ENCODE measurements at regions not wholly inside any gene's neighbourhood (a gene's known extent, or its start where the extent isn't known, plus 50 kb on each side); places are given as distances from the start of the nearest gene placed in this dataset.
A peak's percentile ranks its signal among the peaks of the same experiment; 100 is the strongest.
"Not testable (repeated sequence)": the region's sequence is repeated elsewhere in the genome, so short reads cannot be mapped to it uniquely, and the experiment has no call there.

DNA sequence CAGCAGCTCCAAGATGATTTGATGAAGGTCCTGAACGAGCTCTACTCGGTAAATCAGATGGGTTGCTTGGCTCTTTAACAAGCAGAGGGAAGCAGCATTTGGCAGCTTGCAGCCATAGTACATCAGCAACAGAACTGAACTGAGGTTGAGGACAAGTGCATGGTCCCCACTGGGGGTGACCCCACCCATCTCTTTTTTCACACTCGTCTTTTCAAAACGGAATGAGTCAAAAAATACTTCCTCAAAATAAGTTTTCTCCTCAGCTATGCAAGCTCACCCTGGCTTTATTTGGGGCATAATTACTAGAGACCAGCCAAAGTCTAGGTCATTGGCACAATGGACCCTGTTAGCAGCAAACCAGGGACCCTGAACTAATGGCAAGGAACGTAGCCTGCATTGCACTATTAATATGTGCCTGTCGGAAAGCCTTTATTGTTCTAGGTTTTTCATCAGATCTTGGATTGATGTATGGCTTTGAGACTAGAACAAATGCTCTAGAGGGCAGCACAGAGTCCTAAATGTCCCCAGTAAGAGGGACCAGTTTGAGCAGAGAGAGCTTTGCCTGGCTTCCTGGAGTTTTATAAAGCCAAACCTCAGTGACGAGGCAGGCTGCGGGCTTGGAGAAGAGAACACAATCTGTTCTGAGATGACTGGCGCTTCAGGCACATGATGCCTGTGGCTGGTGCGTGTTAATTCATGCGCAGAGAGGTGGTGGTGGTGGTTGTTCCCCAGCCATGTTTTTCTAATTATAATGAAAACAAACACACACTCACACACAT lies 86.1 kb upstream of the IKBKE start:
- not testable (repeated sequence) for H3K27me3 Mint-ChIP-seq, H3K36me3 Mint-ChIP-seq, H3K4me1 Mint-ChIP-seq, H3K9me3 Mint-ChIP-seq
- H3K27ac Mint-ChIP-seq = peak overlapping the region in 1 of 6 donors; percentile 42
- DNase-seq = peak; percentile 17
- ATAC-seq (ENCODE audit: low read depth in 2 of 2) = peak; percentile 68 to 75
- peak overlapping the region in 1 of 8 donors; percentile 69 for H3K4me3 Mint-ChIP-seq

DNA sequence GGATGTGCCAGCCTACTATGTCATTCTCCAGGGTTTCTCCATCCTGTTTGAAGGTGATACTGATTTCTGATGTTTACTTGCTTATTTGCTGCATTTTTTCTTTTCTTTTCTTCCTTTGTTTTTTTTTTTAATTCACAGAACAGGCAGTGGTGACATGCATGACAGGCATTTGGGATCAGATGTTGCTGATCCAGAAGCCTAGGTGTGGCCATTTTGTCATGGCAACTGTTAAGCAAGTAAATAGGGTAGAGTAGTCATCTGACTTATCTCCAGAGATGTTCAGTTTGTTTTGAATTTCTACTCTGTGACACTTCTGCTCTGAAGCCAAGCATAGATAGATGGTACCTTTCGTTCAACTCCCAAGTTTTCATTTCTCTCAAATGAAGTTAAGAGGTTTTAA lies 85.4 kb upstream of the IKBKE start:
- not testable (repeated sequence) for H3K27ac Mint-ChIP-seq; H3K4me3 Mint-ChIP-seq; H3K4me1 Mint-ChIP-seq; H3K36me3 Mint-ChIP-seq; H3K9me3 Mint-ChIP-seq; ATAC-seq (ENCODE audit: low read depth in 2 of 2); H3K27me3 Mint-ChIP-seq; DNase-seq

DNA sequence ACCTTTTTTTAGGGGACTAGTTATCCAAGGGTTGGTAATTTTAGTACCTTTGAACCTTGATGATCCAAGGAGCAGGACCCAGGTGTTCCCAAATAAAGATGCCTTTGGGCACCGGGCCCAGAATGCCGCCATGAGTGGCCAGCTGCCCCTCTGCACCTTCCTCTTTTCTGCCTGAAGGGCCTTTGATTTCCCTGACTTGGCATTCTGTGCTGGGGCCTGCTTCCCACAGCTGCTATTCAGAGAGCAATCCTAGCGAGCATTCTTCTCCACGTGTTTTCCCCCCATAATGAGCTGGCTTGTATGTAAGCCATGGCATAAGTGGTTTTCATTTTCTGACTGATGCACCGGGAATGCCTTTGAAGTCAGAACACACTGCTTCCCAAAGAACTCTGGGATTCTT lies 82.6 kb upstream of the IKBKE start:
- not testable (repeated sequence) for ATAC-seq (ENCODE audit: low read depth in 2 of 2); H3K27me3 Mint-ChIP-seq; H3K4me1 Mint-ChIP-seq; H3K9me3 Mint-ChIP-seq; H3K36me3 Mint-ChIP-seq; DNase-seq; H3K27ac Mint-ChIP-seq; H3K4me3 Mint-ChIP-seq

DNA sequence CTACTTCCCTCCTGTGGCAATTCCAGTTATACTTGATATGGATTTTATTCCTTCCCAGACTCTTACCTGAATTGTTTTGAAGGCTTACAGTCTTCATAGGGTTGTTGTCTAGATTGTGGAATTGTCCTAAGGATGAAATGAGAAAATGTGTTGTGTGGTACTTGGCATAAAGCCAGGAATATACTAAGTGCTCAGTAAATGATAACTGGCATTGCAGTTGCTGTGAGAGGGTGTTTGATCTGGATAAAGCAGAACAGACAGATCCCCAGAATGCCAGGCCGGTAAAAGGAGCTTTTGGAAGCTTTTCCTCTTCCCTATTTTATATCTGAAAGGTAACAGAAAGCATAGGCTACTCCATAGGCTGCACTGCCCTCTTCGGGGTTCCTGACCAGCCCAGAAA lies 78.4 kb upstream of the IKBKE start:
- DNase-seq; ATAC-seq (ENCODE audit: low read depth in 2 of 2); H3K27me3 Mint-ChIP-seq; H3K4me1 Mint-ChIP-seq; H3K4me3 Mint-ChIP-seq; H3K9me3 Mint-ChIP-seq; H3K27ac Mint-ChIP-seq; H3K36me3 Mint-ChIP-seq: not testable (repeated sequence)

DNA sequence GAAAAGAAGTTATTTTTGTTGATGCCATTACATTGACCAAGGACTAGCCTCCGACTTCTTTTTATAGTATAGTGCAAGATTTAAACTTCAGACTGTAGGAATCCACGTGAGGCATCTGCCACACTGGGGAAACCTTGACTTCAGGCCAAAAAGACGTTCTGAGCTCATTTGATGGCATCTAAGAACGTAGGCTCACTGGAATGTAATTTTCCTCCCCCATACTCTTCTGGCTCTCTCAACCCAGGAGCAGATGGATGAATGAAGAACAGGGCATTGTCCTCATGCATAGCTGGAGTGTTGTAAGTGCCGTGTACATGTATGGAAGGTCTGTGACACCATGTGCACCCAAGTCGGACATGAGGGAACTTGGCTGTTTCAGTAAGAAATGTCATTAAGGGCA lies 72.8 kb upstream of the IKBKE start:
- H3K4me3 Mint-ChIP-seq; ATAC-seq (ENCODE audit: low read depth in 2 of 2); H3K9me3 Mint-ChIP-seq; H3K4me1 Mint-ChIP-seq; H3K27me3 Mint-ChIP-seq; DNase-seq; H3K36me3 Mint-ChIP-seq; H3K27ac Mint-ChIP-seq: not testable (repeated sequence)

DNA sequence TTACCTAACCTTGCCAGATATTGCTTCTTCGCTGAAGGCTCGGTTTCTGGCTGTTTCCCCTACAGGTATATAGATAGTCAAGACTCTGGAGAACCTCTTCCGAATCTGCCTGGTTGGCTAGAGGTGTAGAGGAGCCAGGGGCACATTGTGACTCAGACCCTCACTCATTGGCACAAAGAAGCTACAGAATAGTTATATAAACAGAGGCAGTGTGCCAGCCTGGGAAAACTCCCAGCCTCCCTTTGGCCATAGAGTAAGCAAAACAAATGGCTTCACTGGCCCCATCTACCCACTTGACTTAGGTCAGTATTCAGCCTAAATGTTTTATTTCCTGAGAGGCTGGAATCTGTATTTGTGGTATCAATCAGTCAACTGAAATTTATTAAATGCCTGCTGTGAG lies 72.0 kb upstream of the IKBKE start:
- not testable (repeated sequence) for H3K9me3 Mint-ChIP-seq; H3K27me3 Mint-ChIP-seq; H3K4me1 Mint-ChIP-seq; ATAC-seq (ENCODE audit: low read depth in 2 of 2); DNase-seq; H3K36me3 Mint-ChIP-seq; H3K27ac Mint-ChIP-seq; H3K4me3 Mint-ChIP-seq

DNA sequence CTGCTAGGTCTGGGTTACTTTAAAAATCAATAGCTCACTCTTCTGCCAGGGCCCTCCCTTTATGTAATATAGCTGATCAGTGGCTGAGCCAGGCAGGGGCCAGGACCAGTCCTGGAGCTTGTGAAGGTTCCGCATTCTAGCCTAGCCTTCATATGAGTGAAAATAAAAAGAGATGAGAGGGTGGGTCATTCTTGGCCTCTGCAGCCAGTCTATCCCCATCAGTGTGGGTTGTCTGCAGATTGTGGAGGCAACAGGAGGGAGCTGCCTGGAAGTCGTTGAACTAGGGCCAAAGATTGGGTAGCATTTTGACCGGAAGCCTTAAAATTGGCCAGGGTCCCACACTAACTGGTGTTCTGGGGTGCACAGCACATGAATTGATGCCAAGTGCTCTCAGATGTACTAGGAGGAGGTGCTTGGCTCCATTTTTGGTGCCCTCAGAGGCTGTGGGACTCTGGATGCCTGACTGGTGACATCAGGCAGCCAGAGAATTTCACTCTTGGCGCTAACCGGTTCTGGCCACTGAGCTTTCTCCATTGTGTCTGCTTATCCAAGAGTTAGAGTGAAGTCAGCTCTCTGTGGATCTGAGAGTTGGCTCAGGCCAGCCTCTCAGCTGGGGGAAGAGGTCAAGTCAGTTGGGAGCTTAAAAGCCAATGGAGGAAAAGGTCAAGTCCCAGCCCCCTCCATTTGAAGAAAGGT lies 66.5 kb upstream of the IKBKE start:
- not testable (repeated sequence) for H3K36me3 Mint-ChIP-seq; H3K9me3 Mint-ChIP-seq; DNase-seq; H3K4me1 Mint-ChIP-seq; H3K27ac Mint-ChIP-seq; H3K27me3 Mint-ChIP-seq; H3K4me3 Mint-ChIP-seq; ATAC-seq (ENCODE audit: low read depth in 2 of 2)

DNA sequence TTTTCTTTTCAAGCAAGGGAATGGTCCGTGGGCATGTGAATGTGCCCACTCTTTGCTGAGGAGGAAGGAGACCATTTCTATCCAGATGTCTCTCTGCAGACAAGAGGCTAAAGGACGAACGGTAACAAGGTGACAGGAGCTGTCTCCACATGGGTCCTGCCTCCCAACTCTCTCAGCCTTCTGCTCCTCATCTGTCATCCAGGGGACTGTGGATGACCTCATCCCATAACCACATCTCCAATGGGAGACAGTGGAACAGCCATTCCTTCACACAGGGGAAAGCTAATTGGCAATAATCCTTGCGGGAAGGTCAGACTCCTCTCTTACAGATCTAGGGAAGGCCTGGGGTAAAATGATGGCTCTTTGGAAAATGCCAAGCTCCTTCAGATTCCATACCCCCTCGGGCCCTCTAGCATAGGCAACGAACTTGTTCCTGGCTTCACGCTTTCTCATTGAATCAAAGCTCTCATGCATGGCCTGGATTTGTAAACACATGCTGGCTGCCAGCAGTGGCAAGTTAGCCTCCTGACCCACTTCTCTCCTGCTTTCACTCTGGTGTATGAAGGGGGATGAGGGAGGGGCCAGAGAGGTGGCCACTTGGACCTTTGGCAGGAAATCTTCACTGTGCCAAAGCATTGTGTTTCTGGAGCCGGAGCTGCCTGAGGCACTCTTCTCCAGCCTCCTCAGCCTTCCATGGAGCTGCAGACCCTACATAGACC lies 65.8 kb upstream of the IKBKE start:
- DNase-seq; H3K9me3 Mint-ChIP-seq; H3K36me3 Mint-ChIP-seq; H3K27ac Mint-ChIP-seq; H3K27me3 Mint-ChIP-seq; H3K4me1 Mint-ChIP-seq; ATAC-seq (ENCODE audit: low read depth in 2 of 2); H3K4me3 Mint-ChIP-seq: not testable (repeated sequence)

DNA sequence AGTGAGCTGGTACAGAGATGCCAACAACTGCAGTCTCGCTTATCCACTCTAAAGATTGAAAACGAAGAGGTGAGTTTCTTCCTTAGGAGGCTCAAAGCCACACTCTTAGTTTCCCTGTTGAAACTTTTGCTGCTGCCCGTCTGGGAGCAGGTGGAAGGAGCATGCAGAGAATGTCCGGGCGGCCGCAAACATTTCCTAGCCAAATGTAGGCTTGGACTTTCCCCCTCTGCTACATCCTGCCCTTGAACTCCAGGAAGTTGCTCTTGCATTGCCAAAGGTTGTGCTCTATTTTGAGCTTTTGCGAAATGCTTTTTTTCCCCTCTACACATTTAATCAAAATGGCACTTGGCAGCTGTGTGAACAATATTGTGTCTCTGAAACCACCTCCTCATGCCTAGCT lies 65.0 kb upstream of the IKBKE start:
- not testable (repeated sequence) for DNase-seq; ATAC-seq (ENCODE audit: low read depth in 2 of 2); H3K27ac Mint-ChIP-seq

DNA sequence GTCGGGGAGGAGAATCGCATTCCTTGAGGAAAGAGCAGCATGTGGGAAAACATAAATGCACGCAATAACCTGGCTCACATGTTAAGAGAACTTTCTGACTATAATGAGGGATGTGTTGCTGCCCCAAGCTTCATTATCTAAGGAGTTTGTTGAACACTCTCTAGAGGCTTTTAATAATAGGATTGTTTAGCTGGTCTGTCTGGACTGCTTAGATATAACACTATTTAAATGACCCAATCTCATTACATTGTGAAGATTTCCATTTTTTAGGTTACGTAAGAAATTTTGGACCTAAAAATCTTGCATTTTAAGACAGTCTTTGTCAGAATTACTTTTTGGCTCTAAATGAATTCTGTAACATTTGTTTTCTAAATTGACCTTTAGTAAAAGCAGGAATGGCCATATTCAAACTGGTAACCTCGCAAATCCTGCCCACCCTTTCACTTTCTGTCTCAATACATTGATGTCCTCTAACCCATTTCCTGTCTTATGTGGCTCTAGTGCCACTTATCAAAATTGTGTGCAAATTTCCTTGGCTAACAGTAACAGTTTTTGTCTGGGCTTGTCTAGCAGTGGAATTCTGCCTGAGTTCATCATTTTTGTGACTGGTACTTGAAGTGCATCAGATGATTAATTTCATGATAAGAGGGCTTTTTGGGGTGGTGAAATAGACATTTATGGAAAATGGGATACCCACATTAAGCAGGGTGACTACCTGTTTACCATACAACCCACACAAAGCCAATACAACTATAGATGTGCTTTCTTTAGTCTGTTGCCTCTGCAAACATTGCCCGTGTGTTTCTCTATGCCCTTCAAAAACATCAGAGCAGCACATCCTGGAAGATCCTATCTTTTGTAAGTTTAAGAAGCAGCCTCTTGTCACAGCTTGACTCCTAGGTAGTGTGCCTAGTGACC lies 61.6 kb upstream of the IKBKE start:
- not testable (repeated sequence) for DNase-seq; H3K4me3 Mint-ChIP-seq; H3K27ac Mint-ChIP-seq; ATAC-seq (ENCODE audit: low read depth in 2 of 2); H3K36me3 Mint-ChIP-seq; H3K4me1 Mint-ChIP-seq; H3K27me3 Mint-ChIP-seq; H3K9me3 Mint-ChIP-seq

More for the DNA sequence above, 65.0 kb upstream of the IKBKE start:
- not testable (repeated sequence) for H3K9me3 Mint-ChIP-seq, H3K36me3 Mint-ChIP-seq, H3K4me3 Mint-ChIP-seq, H3K4me1 Mint-ChIP-seq, H3K27me3 Mint-ChIP-seq

DNA sequence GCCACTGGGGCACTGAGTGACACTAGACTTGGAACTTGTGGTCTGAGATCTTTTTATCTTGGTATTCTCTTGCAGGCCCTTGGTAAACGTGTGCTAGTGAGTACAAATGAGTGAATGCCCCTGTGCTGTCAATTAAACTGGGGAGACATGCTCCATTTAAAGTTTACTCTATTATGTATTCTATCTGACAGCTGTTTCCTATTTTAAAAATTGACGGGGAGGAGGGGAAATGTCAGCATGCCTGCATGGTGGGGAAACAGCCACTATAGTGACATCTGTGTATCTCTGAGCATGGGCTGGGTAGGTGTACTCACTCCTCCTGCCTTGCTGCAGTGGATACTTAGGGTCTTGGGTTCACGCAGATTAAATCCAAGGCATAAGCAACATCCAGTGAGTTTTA lies 59.0 kb upstream of the IKBKE start:
- ATAC-seq (ENCODE audit: low read depth in 2 of 2) (no peak), DNase-seq (no peak)
- peak overlapping the region in 2 of 6 donors; percentile 8 to 17 for H3K27ac Mint-ChIP-seq
- no peaks in the 10 kb centered on the region for H3K9me3 Mint-ChIP-seq
- peak overlapping the region in 1 of 8 donors; percentile 2 for H3K4me3 Mint-ChIP-seq
- no peaks in the 10 kb centered on the region for H3K27me3 Mint-ChIP-seq
- H3K4me1 Mint-ChIP-seq = peaks cover 0 to 7% (median 0%) of the 10 kb centered on the region in 3 donors
- H3K36me3 Mint-ChIP-seq = peaks cover 0 to 5% of the 10 kb centered on the region in 2 donors

DNA sequence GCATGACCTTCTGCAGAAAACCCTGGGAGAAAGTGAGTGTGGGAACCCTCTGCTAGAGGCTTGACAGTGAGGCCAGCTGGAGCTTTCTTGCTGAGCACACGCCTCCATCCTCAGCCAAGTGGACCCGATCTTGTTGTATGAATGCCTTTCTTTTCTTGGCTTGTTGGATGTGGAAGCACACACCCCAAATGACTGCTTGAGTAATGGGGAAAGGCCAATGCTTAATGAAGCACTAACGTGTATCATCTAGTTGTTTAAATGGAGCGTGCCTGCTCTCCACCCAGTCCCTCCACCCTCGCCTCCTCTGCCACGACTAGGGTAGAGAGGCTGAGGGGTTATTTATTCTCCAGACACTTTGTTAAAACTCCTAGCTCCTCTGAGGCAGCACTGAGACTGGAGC lies 54.3 kb upstream of the IKBKE start:
- Mint-ChIP-seq H3K27ac (no peak overlapping the region), H3K4me3 (no peak overlapping the region), H3K4me1 (peaks cover 0 to 9% (median 0%) of the 10 kb centered on the region in 3 donors), H3K27me3 (no peaks in the 10 kb centered on the region), H3K9me3 (no peaks in the 10 kb centered on the region), H3K36me3 (peaks cover 7 to 8% of the 10 kb centered on the region in 2 donors)
- no peak for ATAC-seq (ENCODE audit: low read depth in 2 of 2)
- DNase-seq = no peak

All from naive B cell (primary cell).